DMS53 treated with DMSO at 0.1 percent for 48 hours (cell line): ENCODE measurements at regions not wholly inside any gene's neighbourhood (a gene's known extent, or its start where the extent isn't known, plus 50 kb on each side); places are given as distances from the start of the nearest gene placed in this dataset.

Experiments
- DNase-seq: peaks from one replicate; lab custom pipeline; 2025; ENCODE audit not compliant: unreplicated experiment; lab: John Stamatoyannopoulos, UW

GRCh38 chr14:98022541-98023520 is 1225.6 kb downstream of the VRK1 start:
- no peak for DNase-seq

- DNase-seq: no peak
Observed at GRCh38 chr14:98028162-98028561, 1231.0 kb downstream of the VRK1 start.

- DNase-seq: no peak
Observed at GRCh38 chr14:98035396-98035795, 1236.6 kb downstream of the BCL11B start.

- no peak for DNase-seq
Observed at GRCh38 chr14:98037831-98038230, 1234.2 kb downstream of the BCL11B start.

GRCh38 chr14:98056946-98057345 is 1215.1 kb downstream of the BCL11B start:
- no peak for DNase-seq

GRCh38 chr14:98059106-98059505 is 1212.9 kb downstream of the BCL11B start:
- DNase-seq: no peak

GRCh38 chr14:98062083-98062482 is 1209.9 kb downstream of the BCL11B start:
- DNase-seq: no peak

GRCh38 chr14:98069712-98070171 is 1202.3 kb downstream of the BCL11B start:
- no peak for DNase-seq

- DNase-seq: no peak
Observed at GRCh38 chr14:98070536-98070935, 1201.5 kb downstream of the BCL11B start.

- no peak for DNase-seq
Observed at GRCh38 chr14:98074111-98074510, 1197.9 kb downstream of the BCL11B start.

GRCh38 chr14:98077176-98077575 is 1194.8 kb downstream of the BCL11B start:
- no peak for DNase-seq

GRCh38 chr14:98082833-98083232 is 1189.2 kb downstream of the BCL11B start:
- DNase-seq: no peak

- DNase-seq: no peak
Observed at GRCh38 chr14:98085751-98086150, 1186.2 kb downstream of the BCL11B start.

GRCh38 chr14:98093111-98093510 is 1178.9 kb downstream of the BCL11B start:
- no peak for DNase-seq

- DNase-seq: no peak
Observed at GRCh38 chr14:98099527-98099926, 1172.5 kb downstream of the BCL11B start.

GRCh38 chr14:98101323-98101722 is 1170.7 kb downstream of the BCL11B start:
- no peak for DNase-seq

- DNase-seq: no peak
Observed at GRCh38 chr14:98103705-98104104, 1168.3 kb downstream of the BCL11B start.

GRCh38 chr14:98109326-98109725 is 1162.7 kb downstream of the BCL11B start:
- no peak for DNase-seq

- DNase-seq: no peak
Observed at GRCh38 chr14:98112194-98112780, 1159.7 kb downstream of the BCL11B start.

GRCh38 chr14:98114122-98114895 is 1157.7 kb downstream of the BCL11B start:
- no peak for DNase-seq

- no peak for DNase-seq
Observed at GRCh38 chr14:98114946-98115345, 1157.1 kb downstream of the BCL11B start.
